Glutamatergic neuron (in vitro differentiated cells): ENCODE measurements at regions not wholly inside any gene's neighbourhood (a gene's known extent, or its start where the extent isn't known, plus 50 kb on each side); places are given as distances from the start of the nearest gene placed in this dataset.

ENCODE experiments used
- DNase-seq: peaks from one replicate; pipeline ENCODE4 v3.0.0; 2022
- H3K27ac Mint-ChIP-seq: one replicate; pipeline ENCODE4 v1.8.0; 2020; ENCODE audit warnings: mild to moderate bottlenecking, mixed read lengths, inconsistent platforms; ENCODE audit not compliant: unreplicated experiment
- H3K27me3 Mint-ChIP-seq: one replicate; pipeline ENCODE4 v1.8.0; 2020; ENCODE audit warnings: mild to moderate bottlenecking, moderate library complexity, mixed read lengths, inconsistent platforms; ENCODE audit not compliant: unreplicated experiment
- H3K36me3 Mint-ChIP-seq: one replicate; pipeline ENCODE4 v1.8.0; 2020; ENCODE audit warnings: mild to moderate bottlenecking, mixed read lengths, inconsistent platforms; ENCODE audit not compliant: unreplicated experiment
- H3K4me1 Mint-ChIP-seq: one replicate; pipeline ENCODE4 v1.8.0; 2020; ENCODE audit warnings: mild to moderate bottlenecking, low read depth, mixed read lengths, inconsistent platforms; ENCODE audit not compliant: unreplicated experiment
- H3K4me3 Mint-ChIP-seq: one replicate; pipeline ENCODE4 v1.8.0; 2020; ENCODE audit warnings: mild to moderate bottlenecking, mixed read lengths, inconsistent platforms; ENCODE audit not compliant: unreplicated experiment
- H3K9me3 Mint-ChIP-seq: one replicate; pipeline ENCODE4 v1.8.0; 2020; ENCODE audit warnings: mild to moderate bottlenecking, moderate library complexity, mixed read lengths, inconsistent platforms; ENCODE audit not compliant: unreplicated experiment
- TF ChIP-seq, protein P1 (sequence below): fragments of 200-600 bp; sonication (generic); IDR thresholded peaks from one replicate; pipeline ENCODE4 v1.5.0; 2021; ENCODE audit not compliant: partially characterized antibody, unreplicated experiment

DNA sequence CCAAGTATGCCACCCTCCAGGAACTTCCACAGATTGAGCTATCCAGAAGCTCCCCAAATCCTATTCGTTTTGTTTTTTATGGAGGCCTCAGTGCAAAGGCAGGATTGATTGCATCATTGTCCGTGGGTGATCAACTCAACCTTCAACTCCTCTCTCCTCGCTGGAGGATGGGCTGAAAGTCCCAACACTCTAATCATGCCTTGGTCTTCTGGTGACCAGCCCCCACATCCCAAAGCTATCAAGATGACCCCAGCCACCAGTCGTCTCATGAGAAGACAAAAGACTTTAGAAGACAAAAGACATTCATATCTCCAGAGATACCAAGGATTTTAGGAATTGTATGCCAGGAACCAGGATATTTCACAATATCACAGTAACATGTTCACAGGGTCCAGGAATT, 441.6 kb upstream of the WWC1 start:
- no peak for DNase-seq
- H3K27me3 Mint-ChIP-seq, result peaks cover 10% of the 10 kb centered on the region
- TF ChIP-seq, protein P1, sequence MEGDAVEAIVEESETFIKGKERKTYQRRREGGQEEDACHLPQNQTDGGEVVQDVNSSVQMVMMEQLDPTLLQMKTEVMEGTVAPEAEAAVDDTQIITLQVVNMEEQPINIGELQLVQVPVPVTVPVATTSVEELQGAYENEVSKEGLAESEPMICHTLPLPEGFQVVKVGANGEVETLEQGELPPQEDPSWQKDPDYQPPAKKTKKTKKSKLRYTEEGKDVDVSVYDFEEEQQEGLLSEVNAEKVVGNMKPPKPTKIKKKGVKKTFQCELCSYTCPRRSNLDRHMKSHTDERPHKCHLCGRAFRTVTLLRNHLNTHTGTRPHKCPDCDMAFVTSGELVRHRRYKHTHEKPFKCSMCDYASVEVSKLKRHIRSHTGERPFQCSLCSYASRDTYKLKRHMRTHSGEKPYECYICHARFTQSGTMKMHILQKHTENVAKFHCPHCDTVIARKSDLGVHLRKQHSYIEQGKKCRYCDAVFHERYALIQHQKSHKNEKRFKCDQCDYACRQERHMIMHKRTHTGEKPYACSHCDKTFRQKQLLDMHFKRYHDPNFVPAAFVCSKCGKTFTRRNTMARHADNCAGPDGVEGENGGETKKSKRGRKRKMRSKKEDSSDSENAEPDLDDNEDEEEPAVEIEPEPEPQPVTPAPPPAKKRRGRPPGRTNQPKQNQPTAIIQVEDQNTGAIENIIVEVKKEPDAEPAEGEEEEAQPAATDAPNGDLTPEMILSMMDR, result no peak
- no peaks in the 10 kb centered on the region for H3K36me3 Mint-ChIP-seq
- no peaks in the 10 kb centered on the region for H3K9me3 Mint-ChIP-seq
- no peak overlapping the region for H3K27ac Mint-ChIP-seq
- no peak overlapping the region for H3K4me3 Mint-ChIP-seq
- no peaks in the 10 kb centered on the region for H3K4me1 Mint-ChIP-seq

- H3K9me3 Mint-ChIP-seq, result no peaks in the 10 kb centered on the region
- H3K4me1 Mint-ChIP-seq, result no peaks in the 10 kb centered on the region
- peaks cover 7% of the 10 kb centered on the region for H3K27me3 Mint-ChIP-seq
- no peak overlapping the region for H3K27ac Mint-ChIP-seq
- H3K4me3 Mint-ChIP-seq, result no peak overlapping the region
- no peaks in the 10 kb centered on the region for H3K36me3 Mint-ChIP-seq
- TF ChIP-seq, protein P1, result no peak
- no peak for DNase-seq
Observed at GRCh38 chr5:167850911-167851310, 440.5 kb upstream of the WWC1 start.

DNA sequence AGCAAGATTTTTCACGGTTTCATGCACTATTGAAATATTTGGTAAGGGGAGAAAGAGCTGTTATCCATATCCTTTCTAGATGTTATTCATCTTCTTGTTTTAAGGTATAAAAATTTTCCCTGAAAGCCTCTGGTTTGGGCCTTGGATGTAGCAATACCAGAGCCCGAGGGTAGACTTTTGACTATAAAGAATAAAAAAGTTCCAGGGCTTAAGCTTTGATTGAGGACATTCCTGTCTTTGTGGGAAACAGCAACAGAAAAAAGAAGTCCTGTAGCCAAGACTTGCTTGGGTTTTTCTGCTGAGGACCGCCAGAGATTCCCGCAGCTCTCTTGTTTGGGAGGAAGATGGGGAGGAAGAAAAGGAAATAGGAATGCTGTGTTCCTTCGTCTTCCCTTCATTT, 440.0 kb upstream of the WWC1 start:
- Mint-ChIP-seq H3K27ac (no peak overlapping the region), H3K36me3 (no peaks in the 10 kb centered on the region), H3K9me3 (no peaks in the 10 kb centered on the region), H3K4me3 (no peak overlapping the region), H3K27me3 (peaks cover 5% of the 10 kb centered on the region), H3K4me1 (no peaks in the 10 kb centered on the region)
- TF ChIP-seq, protein P1, result no peak
- no peak for DNase-seq

DNA sequence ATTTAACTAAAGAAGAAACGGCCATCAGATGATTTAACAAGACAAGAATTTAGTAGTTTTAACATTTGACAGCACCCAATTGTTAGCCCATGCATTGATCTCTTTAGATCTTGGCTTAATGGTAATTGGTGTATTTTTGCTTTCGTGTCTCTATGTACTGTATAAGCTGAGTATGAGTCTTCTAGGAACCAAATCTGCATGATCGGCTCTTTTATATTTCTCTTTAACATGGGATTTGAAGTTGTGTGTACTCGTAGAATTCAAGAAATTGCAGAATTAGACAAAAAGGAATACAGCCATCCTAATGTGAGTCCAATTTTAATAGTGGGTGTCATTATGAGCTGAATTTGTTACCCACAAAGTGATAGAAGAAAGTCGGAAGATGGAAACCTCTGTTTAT, 438.9 kb upstream of the WWC1 start:
- Mint-ChIP-seq H3K27me3 (peaks cover 3% of the 10 kb centered on the region), H3K27ac (no peak overlapping the region), H3K9me3 (no peaks in the 10 kb centered on the region), H3K4me3 (no peak overlapping the region), H3K36me3 (no peaks in the 10 kb centered on the region), H3K4me1 (no peaks in the 10 kb centered on the region)
- DNase-seq, result no peak
- TF ChIP-seq, protein P1, result no peak

DNA sequence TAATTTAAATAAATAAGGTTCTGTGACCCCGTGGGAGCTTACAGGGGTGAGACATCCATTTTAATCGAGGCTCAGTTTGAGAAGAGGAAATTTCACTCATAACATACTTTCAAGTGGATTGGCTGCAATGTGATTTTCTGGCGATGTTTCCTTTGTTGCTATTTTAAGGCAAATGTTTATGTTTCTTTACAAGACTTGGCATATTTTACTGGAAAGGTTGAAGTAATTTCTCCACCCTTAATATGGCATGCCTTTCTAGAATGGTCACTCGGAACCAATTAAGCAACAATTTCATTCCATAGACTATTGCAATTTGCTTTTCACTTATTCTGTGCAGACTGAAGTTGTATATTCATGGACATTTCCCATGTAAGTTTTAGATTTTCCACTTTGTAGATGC, 438.0 kb upstream of the WWC1 start:
- peaks cover 6% of the 10 kb centered on the region for H3K36me3 Mint-ChIP-seq
- no peak overlapping the region for H3K4me3 Mint-ChIP-seq
- peaks cover 3% of the 10 kb centered on the region for H3K27me3 Mint-ChIP-seq
- no peak for DNase-seq
- H3K27ac Mint-ChIP-seq, result no peak overlapping the region
- H3K9me3 Mint-ChIP-seq, result peaks cover 5% of the 10 kb centered on the region
- H3K4me1 Mint-ChIP-seq, result no peaks in the 10 kb centered on the region
- TF ChIP-seq, protein P1, result no peak
